Gastroesophageal sphincter (tissue), 3 donors: ENCODE measurements at regions not wholly inside any gene's neighbourhood (a gene's known extent, or its start where the extent isn't known, plus 50 kb on each side); places are given as distances from the start of the nearest gene placed in this dataset.

Experiments used
- CTCF ChIP-seq, 4 experiments: fragments of 200-600 bp in 2 of 4; fragments of 450-650 bp in 2 of 4; sonication (generic) in 1 of 4; IDR thresholded peaks; one replicate each; pipeline ENCODE4 v1.5.1; 2017 to 2019; ENCODE audit warnings: antibody characterized with exemption in 4 of 4, mild to moderate bottlenecking in 2 of 4, moderate library complexity in 2 of 4
- POLR2A ChIP-seq, 2 donors: fragments of 450-650 bp; IDR thresholded peaks; one replicate each; pipeline ENCODE4 v1.6.1; 2017; ENCODE audit warnings: antibody characterized with exemption in 2 of 2, mild to moderate bottlenecking in 2 of 2, moderate library complexity in 1 of 2
- POLR2AphosphoS5 ChIP-seq: sonication (generic); formaldehyde crosslinking; IDR thresholded peaks from one replicate; pipeline ENCODE4 v1.6.1; 2017; ENCODE audit warnings: antibody characterized with exemption

- no peak for TF ChIP-seq CTCF (IDR thresholded peaks at IDR 0.05)
- TF ChIP-seq POLR2AphosphoS5 = no peak
- no peak for TF ChIP-seq POLR2A (IDR thresholded peaks at IDR 0.05)
These were observed 388.1 kb upstream of the TMPO start for GRCh38 chr12:98127336-98127679.
